HCT116 (cell line): ENCODE measurements at regions not wholly inside any gene's neighbourhood (a gene's known extent, or its start where the extent isn't known, plus 50 kb on each side); places are given as distances from the start of the nearest gene placed in this dataset.

Experiments
- ATAC-seq: fragments of 200-7000 bp; cut with Tn5 transposase; 2 replicates; pipeline ENCODE4 v1.9.1; 2020; ENCODE audit warnings: mild to moderate bottlenecking, moderate library complexity
- BruUV-seq: library from RNA; stranded (reverse); fragments of 400-500 nt; replicated peaks from 2 replicates; lab custom pipeline; 2021; lab: Mats Ljungman, UMichigan
- CTCF ChIA-PET: fragments of 300-600 bp; sonication (Branson Sonifier 250); formaldehyde crosslinking; loops from one replicate; lab custom pipeline; 2021; ENCODE audit warnings: antibody characterized with exemption; lab: Charles Lee
- POLR2A ChIA-PET: fragments of 300-600, 350-600 bp; sonication (Branson Sonifier 250); formaldehyde crosslinking; loops from one replicate; lab custom pipeline; 2021; ENCODE audit warnings: antibody characterized with exemption; lab: Charles Lee
- RAD21 ChIA-PET, 2 experiments: fragments of 300-600 bp; sonication (Branson Sonifier 250); formaldehyde crosslinking; loops; one replicate each; lab custom pipeline; 2023; ENCODE audit warnings: low total read pairs in 2 of 2; ENCODE audit not compliant: uncharacterized antibody in 2 of 2, unreplicated experiment in 2 of 2, low non-redundant PET in 1 of 2; lab: Charles Lee
- DNase-seq: peaks from one replicate; pipeline ENCODE4 v3.0.0-alpha.2; 2010; ENCODE audit warnings: low read depth, low spot score
- H2AFZ ChIP-seq: fragments of 200-600 bp; shearing (Covaris generic), sonication (generic); 2 replicates; pipeline ENCODE4 v1.6.1; 2017; ENCODE audit warnings: low read depth, mixed run types, mixed read lengths, antibody characterized with exemption, low read length; ENCODE audit not compliant: poor library complexity, severe bottlenecking
- H3K27ac ChIP-seq: 2 replicates; pipeline ENCODE4 v1.5.1; 2012; ENCODE audit warnings: low read depth, low read length
- H3K27me3 ChIP-seq: fragments of 200-600 bp; sonication (generic); 2 replicates; pipeline ENCODE4 v1.6.1; 2016; ENCODE audit warnings: mixed run types, low read length, mixed read lengths; ENCODE audit not compliant: insufficient read depth
- H3K36me3 ChIP-seq, 2 experiments: fragments of 200-500 bp in 1 of 2; fragments of 200-600 bp in 1 of 2; sonication (Bioruptor generic) in 1 of 2; sonication (generic) in 1 of 2; 2 replicates each; pipeline versions ENCODE4 v1.5.1 to v1.6.1; 2014 to 2016; ENCODE audit warnings: low read length in 2 of 2, inconsistent platforms in 1 of 2, mixed read lengths in 1 of 2, mixed run types in 1 of 2; ENCODE audit not compliant: insufficient read depth in 2 of 2, control insufficient read depth in 1 of 2
- H3K4me1 ChIP-seq, 2 experiments: fragments of 200-600 bp in 1 of 2; sonication (generic) in 1 of 2; 2 replicates each; pipeline versions ENCODE4 v1.5.1 to v1.6.1; 2012 to 2017; ENCODE audit warnings: low read length in 2 of 2, inconsistent platforms in 1 of 2, mild to moderate bottlenecking in 1 of 2, mixed read lengths in 1 of 2, mixed run types in 1 of 2, moderate library complexity in 1 of 2; ENCODE audit not compliant: insufficient read depth in 2 of 2, control insufficient read depth in 1 of 2
- H3K4me2 ChIP-seq: fragments of 200-600 bp; sonication (generic); 2 replicates; pipeline ENCODE4 v1.6.1; 2017; ENCODE audit warnings: mixed run types, low read length, mixed read lengths
- H3K4me3 ChIP-seq, 2 experiments: fragments of 200-600 bp in 1 of 2; sonication (generic) in 1 of 2; replicated peaks in 1 of 2; 2 replicates each; pipeline ENCODE4 v1.5.1; 2011 to 2016; ENCODE audit warnings: low read length in 2 of 2, control low read depth in 1 of 2, low read depth in 1 of 2, mild to moderate bottlenecking in 1 of 2, mixed read lengths in 1 of 2, mixed run types in 1 of 2
- H3K79me2 ChIP-seq: fragments of 200-600 bp; sonication (generic); 2 replicates; pipeline ENCODE4 v1.6.1; 2017; ENCODE audit warnings: mild to moderate bottlenecking, mixed run types, low read length, moderate library complexity, mixed read lengths; ENCODE audit not compliant: insufficient read depth
- H3K9ac ChIP-seq: fragments of 200-600 bp; sonication (generic); 2 replicates; pipeline ENCODE4 v1.6.1; 2016; ENCODE audit warnings: low read length, mixed read lengths
- H3K9me2 ChIP-seq: fragments of 200-600 bp; sonication (generic), shearing (Covaris generic); 2 replicates; pipeline ENCODE4 v1.6.1; 2017; ENCODE audit warnings: mixed run types, mild to moderate bottlenecking, moderate library complexity; ENCODE audit not compliant: insufficient read depth
- H3K9me3 ChIP-seq, 2 experiments: fragments of 200-500 bp in 1 of 2; fragments of 200-600 bp in 1 of 2; sonication (Bioruptor generic) in 1 of 2; sonication (generic) in 1 of 2; 2 replicates each; pipeline ENCODE4 v1.6.1; 2014 to 2017; ENCODE audit warnings: low read length in 2 of 2, mixed read lengths in 2 of 2, inconsistent platforms in 1 of 2, low read depth in 1 of 2, mild to moderate bottlenecking in 1 of 2, mixed run types in 1 of 2, moderate library complexity in 1 of 2; ENCODE audit not compliant: control insufficient read depth in 1 of 2, insufficient read depth in 1 of 2
- H4K20me1 ChIP-seq: fragments of 200-600 bp; sonication (generic), shearing (Covaris generic); 2 replicates; pipeline ENCODE4 v1.6.1; 2017; ENCODE audit warnings: mixed run types, mild to moderate bottlenecking, moderate library complexity; ENCODE audit not compliant: insufficient read depth
- CBX3 ChIP-seq: IDR thresholded peaks from 2 replicates; pipeline ENCODE4 v1.6.1; 2012; ENCODE audit warnings: low read depth
- EGR1 ChIP-seq: IDR thresholded peaks from 2 replicates; pipeline ENCODE4 v1.6.1; 2012; ENCODE audit warnings: low read depth
- ELF1 ChIP-seq: IDR thresholded peaks from 2 replicates; pipeline ENCODE4 v1.6.1; 2012; ENCODE audit warnings: low read depth, borderline replicate concordance
- EZH2phosphoT487 ChIP-seq: fragments of 200-600 bp; IDR thresholded peaks from 2 replicates; pipeline ENCODE4 v1.6.1; 2018; ENCODE audit warnings: antibody characterized with exemption, borderline replicate concordance
- JUND ChIP-seq: IDR thresholded peaks from 2 replicates; pipeline ENCODE4 v1.6.1; 2012
- POLR2A ChIP-seq: IDR thresholded peaks from 2 replicates; pipeline ENCODE4 v1.7.0; 2011; ENCODE audit warnings: borderline replicate concordance; ENCODE audit not compliant: insufficient read depth, insufficient read length; ENCODE audit errors: extremely low read depth
- POLR2AphosphoS5 ChIP-seq: IDR thresholded peaks from 2 replicates; pipeline ENCODE4 v1.6.1; 2011; ENCODE audit warnings: mild to moderate bottlenecking, low read depth, low read length, moderate library complexity
- RAD21 ChIP-seq: IDR thresholded peaks from 2 replicates; pipeline ENCODE4 v1.6.1; 2012; ENCODE audit warnings: low read depth, mild to moderate bottlenecking
- SP1 ChIP-seq: IDR thresholded peaks from 2 replicates; pipeline ENCODE4 v1.6.1; 2012; ENCODE audit warnings: low read depth
- intact Hi-C: fragments of 100-400 bp; cut with micrococcal nuclease; formaldehyde crosslinking; loops from 2 replicates; pipeline ENCODE4 v1.10.0; 2022
- TF ChIP-seq, protein P1 (sequence below): IDR thresholded peaks from 2 replicates; pipeline ENCODE4 v1.6.1; 2012; ENCODE audit warnings: low read depth
- TF ChIP-seq, protein P2 (sequence below), 3 experiments: fragments of 200-600 bp in 1 of 3; sonication (generic) in 1 of 3; IDR thresholded peaks in 2 of 3; conservative IDR thresholded peaks in 1 of 3; 2 replicates each; pipeline ENCODE4 v1.5.1; 2012 to 2017; ENCODE audit warnings: low read depth in 2 of 3, low read length in 2 of 3, antibody characterized with exemption in 1 of 3, borderline replicate concordance in 1 of 3, control low read depth in 1 of 3, mild to moderate bottlenecking in 1 of 3, mixed read lengths in 1 of 3, mixed run types in 1 of 3, moderate library complexity in 1 of 3; ENCODE audit not compliant: insufficient read depth in 1 of 3

DNA sequence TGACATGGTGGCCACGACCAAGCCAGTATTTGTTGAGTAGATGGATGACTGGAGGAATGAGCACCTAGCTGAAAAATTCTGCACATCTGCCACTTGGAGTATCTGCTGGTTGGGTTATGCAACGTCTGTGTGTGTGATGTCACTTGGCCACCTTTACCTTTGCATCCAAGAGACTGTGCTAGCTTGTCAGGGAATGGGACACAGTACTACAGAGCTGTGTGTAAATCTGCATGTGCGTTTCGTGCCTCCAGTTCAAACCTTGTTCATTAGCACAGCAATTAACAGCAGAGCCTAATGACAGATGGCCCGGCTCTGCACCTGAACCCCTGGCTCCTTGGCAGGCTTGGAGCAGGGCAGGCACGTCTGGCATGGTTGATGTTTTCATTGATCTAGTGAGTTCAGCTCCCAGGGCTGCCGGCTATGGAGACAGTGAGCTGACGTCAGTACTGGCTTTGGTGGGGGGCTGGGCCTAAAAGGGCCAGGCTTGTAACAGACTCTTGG is 188.4 kb upstream of the NAV2 start (continued):
- TF ChIP-seq, protein P1, sequence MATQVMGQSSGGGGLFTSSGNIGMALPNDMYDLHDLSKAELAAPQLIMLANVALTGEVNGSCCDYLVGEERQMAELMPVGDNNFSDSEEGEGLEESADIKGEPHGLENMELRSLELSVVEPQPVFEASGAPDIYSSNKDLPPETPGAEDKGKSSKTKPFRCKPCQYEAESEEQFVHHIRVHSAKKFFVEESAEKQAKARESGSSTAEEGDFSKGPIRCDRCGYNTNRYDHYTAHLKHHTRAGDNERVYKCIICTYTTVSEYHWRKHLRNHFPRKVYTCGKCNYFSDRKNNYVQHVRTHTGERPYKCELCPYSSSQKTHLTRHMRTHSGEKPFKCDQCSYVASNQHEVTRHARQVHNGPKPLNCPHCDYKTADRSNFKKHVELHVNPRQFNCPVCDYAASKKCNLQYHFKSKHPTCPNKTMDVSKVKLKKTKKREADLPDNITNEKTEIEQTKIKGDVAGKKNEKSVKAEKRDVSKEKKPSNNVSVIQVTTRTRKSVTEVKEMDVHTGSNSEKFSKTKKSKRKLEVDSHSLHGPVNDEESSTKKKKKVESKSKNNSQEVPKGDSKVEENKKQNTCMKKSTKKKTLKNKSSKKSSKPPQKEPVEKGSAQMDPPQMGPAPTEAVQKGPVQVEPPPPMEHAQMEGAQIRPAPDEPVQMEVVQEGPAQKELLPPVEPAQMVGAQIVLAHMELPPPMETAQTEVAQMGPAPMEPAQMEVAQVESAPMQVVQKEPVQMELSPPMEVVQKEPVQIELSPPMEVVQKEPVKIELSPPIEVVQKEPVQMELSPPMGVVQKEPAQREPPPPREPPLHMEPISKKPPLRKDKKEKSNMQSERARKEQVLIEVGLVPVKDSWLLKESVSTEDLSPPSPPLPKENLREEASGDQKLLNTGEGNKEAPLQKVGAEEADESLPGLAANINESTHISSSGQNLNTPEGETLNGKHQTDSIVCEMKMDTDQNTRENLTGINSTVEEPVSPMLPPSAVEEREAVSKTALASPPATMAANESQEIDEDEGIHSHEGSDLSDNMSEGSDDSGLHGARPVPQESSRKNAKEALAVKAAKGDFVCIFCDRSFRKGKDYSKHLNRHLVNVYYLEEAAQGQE, result no peak
- no peak for TF ChIP-seq RAD21
- TF ChIP-seq, protein P2, sequence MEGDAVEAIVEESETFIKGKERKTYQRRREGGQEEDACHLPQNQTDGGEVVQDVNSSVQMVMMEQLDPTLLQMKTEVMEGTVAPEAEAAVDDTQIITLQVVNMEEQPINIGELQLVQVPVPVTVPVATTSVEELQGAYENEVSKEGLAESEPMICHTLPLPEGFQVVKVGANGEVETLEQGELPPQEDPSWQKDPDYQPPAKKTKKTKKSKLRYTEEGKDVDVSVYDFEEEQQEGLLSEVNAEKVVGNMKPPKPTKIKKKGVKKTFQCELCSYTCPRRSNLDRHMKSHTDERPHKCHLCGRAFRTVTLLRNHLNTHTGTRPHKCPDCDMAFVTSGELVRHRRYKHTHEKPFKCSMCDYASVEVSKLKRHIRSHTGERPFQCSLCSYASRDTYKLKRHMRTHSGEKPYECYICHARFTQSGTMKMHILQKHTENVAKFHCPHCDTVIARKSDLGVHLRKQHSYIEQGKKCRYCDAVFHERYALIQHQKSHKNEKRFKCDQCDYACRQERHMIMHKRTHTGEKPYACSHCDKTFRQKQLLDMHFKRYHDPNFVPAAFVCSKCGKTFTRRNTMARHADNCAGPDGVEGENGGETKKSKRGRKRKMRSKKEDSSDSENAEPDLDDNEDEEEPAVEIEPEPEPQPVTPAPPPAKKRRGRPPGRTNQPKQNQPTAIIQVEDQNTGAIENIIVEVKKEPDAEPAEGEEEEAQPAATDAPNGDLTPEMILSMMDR (IDR thresholded peaks at IDR 0.05 in 2 of 3, conservative IDR thresholded peaks at IDR 0.05 in 1 of 3; ENCODE audit: borderline replicate concordance in 1 of 3, insufficient read depth in 1 of 3, low read depth in 2 of 3, low read length in 2 of 3), result no peak
- no peak for TF ChIP-seq SP1
- TF ChIP-seq, all 23 proteins: peak for 0

DNA sequence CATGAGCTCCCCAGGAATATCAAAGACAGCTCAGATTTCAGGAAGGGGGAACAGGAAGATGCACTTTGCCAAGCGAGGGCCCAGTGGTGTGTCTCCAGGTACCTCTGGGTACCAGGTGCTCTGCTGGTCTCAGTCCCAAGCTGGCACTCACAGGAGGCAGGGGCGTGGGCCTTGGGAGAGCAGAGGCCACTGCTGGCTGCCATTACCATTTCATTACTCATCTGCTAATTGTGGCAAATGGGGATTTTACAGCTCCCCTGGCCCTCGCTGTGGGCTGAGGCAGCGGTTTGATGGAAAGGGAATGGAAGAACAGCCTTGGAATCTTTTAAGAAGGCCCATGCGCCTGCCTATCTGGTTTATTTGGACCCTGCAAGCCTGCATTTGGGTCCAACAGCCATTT is 192.0 kb upstream of the NAV2 start:
- no peak for ATAC-seq
- CTCF ChIA-PET, result no interaction called here

More for the DNA sequence above, 192.0 kb upstream of the NAV2 start:
- ChIA-PET RAD21 (no interaction called here), POLR2A (no interaction called here)
- H3K36me3 ChIP-seq, result no peaks in the 10 kb centered on the region
- no peak overlapping the region for H3K4me2 ChIP-seq
- no peaks in the 10 kb centered on the region for H3K4me1 ChIP-seq
- no peaks in the 10 kb centered on the region for H3K79me2 ChIP-seq
- no peak overlapping the region for H2AFZ ChIP-seq
- no peak overlapping the region for H3K4me3 ChIP-seq
- no peaks in the 10 kb centered on the region for H3K9me3 ChIP-seq
- no peaks in the 10 kb centered on the region for H3K9me2 ChIP-seq
- H3K27me3 ChIP-seq, result peaks cover 40% of the 10 kb centered on the region
- no TSS peak for BruUV-seq
- no peak overlapping the region for H3K27ac ChIP-seq
- no peak for TF ChIP-seq CBX3
- TF ChIP-seq ELF1, result no peak
- TF ChIP-seq RAD21, result no peak
- TF ChIP-seq EZH2phosphoT487, result no peak
- TF ChIP-seq POLR2AphosphoS5, result no peak
- TF ChIP-seq EGR1, result no peak
- TF ChIP-seq POLR2A, result no peak
- no peak for TF ChIP-seq JUND
- DNase-seq, result no peak
- intact Hi-C loops, result no loop called here
- no peak overlapping the region for H3K9ac ChIP-seq
- no peaks in the 10 kb centered on the region for H4K20me1 ChIP-seq
